Stimulated activated CD4-positive, alpha-beta T cell treated with anti-CD3 and anti-CD28 coated beads, Interleukin-1b, Interleukin-23, amount 100 ng/mL, for 1 hour (primary cell): ENCODE measurements at regions not wholly inside any gene's neighbourhood (a gene's known extent, or its start where the extent isn't known, plus 50 kb on each side); places are given as distances from the start of the nearest gene placed in this dataset.
"Not testable (repeated sequence)": the region's sequence is repeated elsewhere in the genome, so short reads cannot be mapped to it uniquely, and the experiment has no call there.

Experiments
- DNase-seq, 2 donors: peaks; one replicate each; pipeline ENCODE4 v3.0.0-alpha.2; 2020; ENCODE audit warnings: low read depth in 2 of 2

DNA sequence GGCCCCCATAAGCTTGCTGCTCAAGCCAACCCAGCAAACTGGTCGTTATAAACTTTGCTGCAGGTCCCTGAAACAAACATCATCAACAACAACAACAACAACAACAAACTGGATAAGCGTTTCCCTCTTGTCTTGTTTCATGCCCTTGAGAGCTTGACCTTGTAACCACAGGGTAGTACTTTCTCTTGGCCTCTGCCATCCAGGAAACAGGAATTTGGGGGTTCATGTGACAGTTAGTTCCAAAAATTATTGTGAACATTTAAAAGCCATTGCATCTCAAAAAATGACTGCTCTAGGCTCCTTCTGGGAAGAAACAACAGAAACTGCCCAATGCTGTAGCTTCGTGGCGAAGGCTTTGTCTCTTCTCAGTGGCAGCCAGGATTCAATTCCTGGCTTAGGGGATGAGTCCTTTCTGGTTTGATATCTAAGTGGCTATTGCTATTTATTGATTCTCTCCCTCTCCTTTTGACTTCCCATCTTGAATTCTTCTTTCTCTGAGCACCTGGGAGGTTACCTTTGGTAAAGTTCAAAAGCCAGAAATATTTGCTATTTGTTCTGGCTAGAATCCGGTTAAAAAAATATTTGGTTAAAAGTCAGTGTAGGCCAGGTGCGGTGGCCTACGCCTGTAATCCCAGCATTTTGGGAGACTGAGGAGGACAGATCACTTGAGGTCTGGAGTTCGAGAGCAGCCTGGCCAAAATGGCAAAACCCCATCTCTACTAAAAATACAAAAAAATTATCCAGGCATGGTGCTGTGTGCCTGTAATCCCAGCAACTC, 52.0 kb upstream of the CPM start:
- no peak for DNase-seq

DNA sequence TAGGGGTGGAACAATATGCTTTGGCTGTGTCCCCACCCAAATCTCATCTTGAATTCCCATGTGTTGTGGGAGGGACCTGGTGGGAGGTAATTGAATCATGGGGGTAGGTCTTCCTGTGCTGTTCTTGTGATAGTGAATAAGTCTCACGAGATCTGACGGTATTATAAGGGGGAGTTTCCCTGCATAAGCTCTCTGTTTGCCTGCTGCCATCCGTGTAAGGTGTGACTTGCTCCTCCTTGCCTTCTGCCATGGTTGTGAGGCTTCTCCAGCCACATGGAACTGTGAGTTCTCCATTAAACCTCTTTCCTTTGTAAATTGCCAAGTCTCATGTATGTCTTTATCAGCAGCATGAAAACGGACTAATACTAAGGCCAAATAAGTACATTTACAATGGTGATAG, 64.6 kb upstream of the CPM start:
- DNase-seq: not testable (repeated sequence)

DNA sequence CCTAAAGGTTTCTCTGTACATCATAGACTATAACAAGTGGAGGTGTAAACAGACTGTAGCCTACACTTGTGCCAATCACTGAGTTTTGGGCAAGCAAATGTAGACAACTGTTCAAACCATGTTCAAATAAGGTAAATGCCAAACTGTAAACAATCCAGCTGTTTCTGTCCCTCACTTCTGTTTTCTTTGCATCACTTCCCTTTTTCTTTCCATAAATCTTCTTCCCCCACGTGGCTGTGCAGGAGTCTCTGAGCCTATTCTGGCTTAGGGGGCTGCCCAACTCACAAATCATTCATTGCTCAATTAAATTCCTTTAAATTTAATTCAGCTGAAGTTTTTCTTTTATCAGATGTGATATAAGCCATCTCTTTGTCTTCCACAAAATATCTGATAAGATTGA, 65.1 kb upstream of the CPM start:
- DNase-seq: no peak

DNA sequence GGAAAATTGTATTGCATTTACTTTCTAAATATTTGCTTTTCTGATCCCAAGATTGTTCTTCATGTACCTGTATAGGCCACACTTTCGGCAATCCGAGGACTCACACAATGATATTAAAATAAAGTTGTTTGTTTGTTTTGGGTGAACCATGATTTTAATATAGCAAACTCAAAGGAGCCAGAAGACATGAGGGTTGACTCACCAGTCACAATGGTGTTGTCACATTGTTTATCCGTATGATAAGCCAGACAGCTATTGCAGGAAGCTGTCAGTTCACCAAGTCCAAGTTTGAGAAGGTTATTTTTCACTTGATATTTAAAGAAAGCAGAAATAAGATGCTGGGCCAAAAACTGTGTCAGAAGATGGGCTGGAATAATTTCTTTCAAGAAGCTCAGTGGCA, 67.1 kb upstream of the CPM start:
- DNase-seq: no peak

DNA sequence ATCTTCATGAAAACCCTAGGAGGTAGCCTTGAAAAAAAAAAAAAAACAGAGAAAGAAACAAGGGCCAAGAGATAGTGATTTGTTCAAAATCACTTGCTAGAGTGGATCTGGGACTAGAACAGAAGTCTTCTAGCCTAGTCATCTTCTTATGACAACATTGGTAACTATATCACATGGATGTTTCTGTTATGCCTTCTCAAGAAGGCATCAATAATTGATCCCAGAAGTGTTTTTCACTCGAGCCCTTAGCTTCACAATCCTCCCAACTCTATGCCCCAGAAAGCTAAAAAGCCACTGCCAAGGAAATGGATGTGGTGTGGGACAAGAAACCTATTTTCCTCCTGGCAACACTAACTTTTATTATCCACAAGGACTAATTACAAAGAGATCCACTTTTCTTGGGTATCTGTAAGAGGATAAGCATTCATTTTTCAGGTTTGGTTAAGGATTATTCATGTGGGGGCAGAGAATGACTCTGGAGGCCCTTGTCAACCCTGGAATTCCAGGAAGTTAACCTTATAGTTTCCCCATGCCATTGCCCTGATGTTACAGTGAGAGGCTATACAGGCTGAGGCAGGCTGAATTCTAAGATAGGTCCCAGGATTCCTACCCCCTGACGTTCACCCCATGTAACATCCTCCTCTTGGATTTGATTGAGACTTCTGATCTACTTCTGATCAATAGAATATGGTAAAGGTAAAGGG, 67.7 kb upstream of the CPM start:
- no peak for DNase-seq

DNA sequence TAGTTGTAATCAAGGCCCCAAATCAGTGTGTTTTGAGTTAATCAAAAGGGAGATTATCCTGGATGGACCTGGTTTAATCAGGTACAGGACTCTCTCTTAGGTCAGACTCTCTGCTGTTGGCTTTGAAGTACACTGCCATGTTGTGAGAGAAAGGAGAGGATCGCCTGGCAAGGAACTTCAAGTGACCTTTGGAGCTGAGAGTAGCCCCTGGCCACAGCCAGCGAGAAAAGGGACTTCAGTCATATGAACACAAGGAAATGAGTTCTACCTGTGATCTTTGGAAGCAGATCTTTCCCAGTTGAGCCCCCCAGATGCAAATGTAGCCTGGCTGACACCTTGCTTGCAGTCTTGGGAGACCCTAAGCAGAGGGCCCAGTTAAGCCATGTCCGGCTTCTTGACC, 68.3 kb upstream of the CPM start:
- no peak for DNase-seq

DNA sequence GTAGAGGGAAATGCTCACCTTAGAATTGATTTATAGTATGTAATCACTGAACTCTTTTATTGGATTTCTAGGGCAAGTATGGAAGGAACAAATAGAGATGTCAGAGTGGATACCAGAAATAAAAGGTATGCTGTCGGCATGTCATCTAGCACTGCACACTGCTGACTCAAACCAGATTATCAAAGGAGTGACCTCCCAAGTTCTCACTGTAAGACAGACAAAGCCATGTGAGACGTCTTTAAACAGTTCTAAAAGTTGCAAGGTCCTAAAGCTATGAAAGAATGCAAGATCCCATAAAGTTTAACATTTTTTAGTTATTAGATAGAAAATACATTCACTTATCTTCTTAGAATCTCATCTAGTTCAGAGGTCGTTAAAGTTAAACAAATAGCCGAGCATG, 70.0 kb upstream of the CPM start:
- DNase-seq: no peak

DNA sequence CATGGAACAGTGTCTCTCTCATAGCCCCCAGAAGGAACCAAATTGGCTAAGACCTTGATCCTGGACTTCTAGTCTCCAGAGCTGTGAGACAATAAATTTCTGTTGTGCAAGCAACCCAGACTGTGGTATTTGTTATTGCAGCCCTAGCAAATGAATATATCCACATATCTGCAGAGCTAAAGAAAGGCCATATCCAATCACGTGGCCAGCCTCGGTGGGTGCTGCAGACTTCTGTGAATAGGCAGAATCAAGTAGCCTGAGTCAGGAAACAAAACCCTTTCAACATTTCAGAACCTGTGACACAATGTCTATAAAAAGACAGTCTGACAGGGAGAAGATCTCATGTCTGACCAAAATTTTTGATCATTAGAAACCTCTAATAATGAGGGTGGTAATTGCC, 71.0 kb upstream of the CPM start:
- DNase-seq: no peak

DNA sequence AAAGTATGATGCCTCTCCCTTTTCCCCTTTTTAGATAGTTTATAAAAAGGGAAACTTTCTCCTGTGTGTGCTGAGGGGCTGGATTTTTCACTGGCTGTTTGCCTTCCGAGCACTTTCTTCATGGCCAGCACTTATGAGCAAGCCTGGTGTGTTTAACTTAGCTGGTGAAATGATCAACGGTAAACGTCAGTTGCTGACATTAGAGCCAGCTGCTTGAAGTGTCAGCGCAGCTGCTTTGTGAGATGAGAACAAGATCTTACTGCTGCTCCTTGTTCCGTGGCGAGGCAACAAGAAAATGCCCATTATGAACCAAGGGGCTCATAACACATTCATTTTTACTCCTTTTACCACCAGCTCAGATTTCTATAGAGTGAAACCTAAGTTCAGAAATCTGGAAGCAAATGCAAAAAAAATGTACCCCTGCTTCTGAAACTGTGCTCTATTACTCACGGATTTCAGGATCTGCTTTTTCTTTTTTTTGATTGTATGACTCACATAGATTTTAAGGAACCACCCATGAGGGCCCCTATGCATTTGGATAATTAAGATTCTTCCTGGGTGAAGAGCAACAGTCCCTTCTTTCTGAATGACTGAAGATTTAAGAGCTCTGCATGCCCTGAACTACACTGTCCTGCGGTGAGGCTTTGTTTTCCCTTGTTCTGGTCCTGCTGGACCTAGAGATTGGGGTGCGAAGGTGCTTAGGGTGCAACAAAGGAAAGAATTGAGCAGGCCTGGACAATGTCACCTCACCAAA, 74.3 kb upstream of the CPM start:
- DNase-seq: no peak

DNA sequence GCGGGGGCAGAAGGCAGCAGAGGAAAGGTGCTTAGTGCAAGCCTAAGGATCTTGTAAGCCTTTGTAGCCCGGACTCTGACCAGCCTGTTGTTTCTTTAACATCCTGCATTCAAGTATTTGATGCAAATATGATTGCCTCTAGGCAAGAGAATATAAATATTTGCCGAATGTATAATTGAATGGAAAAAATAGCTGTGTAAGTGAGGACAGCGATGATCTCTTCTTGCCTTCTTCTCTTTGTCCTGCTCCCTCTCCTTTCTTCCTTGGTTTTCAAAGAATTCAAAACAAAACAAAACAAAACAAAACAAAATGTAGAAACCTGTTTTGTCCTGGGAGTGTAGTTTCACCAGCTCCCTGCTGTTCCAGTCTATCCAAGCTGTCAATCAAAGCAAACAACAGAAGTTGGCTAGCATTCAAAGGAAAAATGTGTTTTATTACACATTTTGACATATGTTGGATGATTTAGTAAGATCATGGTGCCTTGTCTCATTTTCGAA, 74.9 kb upstream of the CPM start:
- DNase-seq: no peak

DNA sequence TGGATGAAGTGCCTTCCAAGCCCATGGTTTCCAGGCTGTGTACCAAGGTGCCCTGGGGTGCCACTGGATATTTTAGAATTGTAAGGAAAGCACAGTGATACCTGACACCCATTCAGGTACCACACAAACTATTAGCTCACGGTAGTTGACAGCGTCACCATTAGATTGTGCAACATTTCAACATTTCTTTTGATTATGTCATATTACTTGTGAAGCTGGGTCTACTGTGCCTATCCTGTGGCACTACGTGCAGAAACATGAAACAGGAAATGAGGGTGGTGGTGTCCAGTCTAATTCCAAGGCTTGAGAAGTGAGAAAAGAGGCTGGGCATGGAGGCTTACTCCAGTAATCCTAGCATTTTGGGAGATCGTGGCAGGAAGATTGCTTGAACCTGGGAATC, 75.5 kb upstream of the CPM start:
- no peak for DNase-seq

DNA sequence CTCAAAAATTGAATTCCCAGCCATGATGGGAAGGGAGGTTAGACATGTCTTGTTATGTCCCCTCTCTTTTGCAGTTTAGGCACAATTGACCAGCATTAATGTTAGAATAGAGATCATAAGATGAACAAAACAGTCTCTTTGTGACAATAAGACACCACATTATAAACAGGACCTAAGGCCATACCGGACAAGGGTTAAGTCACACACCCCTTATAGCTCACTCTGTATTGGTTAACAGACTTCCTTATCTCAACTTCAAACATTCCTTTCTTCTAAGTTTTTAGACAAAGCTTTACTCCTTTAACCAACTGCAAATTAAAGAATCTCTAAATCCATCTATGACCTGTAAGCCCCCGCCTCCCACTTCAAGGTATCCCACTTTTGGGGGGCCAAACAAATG, 81.1 kb upstream of the CPM start:
- no peak for DNase-seq

DNA sequence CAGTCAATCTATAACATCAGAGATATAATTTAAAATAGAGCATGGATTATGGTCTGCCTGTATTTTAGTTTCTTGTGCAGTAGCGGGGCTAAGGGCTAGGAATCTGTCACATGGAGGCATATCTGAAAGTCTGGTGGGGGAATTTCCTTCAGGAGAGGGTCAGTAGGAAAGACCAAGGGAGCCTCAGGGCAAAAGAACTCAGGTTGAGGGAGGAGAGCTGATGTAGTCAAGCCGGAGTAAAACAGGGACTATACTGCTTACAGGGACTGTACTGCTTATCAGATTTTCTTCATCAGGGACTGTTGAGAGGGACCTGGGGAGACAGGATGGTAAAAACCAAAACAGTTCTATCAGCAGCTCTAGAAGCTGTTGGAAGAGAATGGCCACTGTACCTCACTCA, 82.0 kb upstream of the CPM start:
- DNase-seq: no peak

DNA sequence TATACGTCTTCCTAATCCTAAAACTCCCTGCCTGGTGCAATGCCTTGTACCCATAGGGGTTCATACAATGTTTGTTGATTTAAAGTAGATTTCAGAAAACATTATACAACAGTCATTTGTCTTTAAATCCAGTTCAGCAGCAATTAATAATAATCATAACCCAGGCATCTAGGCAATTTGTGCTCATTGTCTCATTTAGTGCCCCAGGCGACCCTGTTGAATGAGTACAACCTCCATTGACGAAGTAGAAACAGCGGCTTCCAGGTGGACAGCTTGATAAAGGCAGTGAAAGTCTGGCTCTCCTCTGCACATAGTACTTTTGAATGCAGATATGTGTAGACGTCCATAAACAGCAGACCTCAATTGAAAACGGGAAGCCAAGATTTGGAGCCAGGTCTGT, 82.9 kb upstream of the CPM start:
- DNase-seq: no peak

DNA sequence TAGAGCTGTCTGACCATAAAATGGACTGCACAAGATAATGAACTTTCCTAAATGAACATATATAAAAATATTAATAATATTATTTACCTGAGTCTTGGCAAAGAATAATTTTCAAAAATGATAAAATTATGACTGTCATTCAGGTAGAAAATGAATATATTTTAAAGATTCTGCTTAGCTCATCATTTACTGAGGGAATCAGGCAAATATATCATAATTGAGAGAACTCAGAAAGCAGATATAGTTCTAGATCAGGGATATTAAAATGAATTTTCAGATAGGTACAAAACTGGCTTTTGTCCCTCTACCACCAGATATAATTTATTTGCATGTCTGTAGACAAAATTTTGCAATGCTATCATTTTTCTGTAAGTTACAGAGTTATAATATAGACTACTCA, 86.1 kb upstream of the CPM start:
- DNase-seq: no peak

DNA sequence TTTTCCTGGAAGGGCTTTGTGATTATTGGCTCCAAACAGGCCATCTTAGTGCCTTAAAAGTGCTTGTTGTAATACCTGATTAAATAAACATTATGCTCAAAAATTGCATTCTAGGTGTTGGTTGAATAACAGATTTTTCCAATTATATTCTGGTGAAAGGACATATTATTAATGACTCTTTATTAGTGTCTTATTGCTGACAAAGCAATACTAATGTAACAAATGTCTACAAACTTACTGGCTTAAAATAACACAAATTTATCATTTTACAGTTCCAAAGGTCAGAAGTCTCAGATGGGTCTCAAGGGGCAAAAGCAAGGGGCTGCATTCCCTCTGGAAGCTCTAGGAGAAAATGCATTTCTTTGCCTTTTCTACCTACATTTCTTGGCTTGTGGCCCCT, 86.9 kb upstream of the CPM start:
- DNase-seq: no peak

DNA sequence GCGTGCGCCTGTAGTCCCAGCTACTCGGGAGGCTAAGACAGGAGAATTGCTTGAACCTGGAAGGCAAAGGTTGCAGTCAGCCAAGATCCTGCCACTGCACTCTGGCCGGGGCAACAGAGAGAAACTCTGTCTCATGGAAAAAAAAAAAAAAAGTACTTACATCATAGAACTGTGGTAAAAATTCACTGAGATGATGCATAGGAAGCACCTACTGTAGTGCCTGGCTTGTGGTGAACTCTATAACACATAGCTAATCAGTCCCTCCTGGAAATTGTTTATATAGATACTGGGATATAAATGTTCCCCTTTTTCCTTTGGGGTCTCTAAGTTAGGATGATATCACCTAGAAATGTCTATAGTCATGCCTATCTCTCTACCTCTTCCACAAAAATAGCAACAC, 89.7 kb upstream of the CPM start:
- DNase-seq: no peak

DNA sequence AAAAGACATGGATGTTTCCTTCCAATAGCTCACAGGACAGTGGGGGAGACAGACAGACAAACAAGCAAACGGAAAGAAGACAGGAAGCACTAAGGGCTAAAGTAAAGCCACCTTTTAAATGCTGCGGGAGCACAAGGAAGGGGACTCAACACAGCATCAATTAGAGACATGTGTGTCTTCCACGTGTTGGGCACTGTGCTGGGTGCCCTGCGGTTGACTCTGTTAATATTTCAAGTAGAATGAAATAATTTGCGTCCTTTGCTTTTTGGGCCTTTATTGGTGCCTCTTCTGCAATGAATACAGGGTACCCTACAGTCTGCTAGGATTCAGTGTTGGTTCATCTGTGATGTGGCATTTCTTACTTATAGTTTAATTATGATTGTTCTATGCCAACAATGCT, 90.9 kb upstream of the CPM start:
- DNase-seq: no peak

DNA sequence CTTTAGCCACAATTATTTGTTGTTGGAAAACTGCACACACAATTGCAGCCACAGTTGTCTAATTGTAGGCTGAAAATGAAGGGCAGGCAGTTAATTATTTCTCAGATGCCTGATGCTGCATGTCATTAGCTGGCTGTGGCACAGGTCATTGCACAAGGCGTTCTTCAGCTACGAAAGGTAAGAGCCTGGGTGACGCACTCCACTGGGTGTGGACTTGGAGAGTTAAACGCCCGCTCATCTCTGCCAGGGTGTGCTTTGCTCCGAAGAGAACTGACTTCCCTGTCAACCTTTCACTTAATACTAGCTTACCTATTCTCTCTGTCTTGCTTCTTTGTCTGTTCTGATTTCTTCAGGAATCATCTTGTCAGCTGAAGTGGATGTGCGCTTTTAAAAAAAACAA, 91.4 kb upstream of the CPM start:
- DNase-seq: no peak

DNA sequence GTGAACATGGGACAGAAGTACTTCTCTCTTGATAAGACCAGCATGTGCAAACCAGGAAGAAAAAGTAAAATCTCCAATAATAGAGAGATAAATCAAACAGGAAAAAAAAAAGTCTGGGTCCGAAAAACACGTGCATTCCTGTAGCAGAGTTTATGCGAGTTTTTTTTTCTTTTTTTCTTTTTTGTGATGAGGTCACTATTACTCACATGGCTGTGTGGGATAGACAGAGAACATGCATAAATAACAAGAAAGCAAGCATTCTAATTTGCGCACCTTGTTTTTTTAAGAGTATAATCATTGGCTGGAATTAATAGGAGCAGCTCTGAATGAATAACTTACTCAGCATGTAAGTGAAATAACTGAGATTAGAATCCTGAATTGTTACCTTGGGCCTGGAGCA, 91.9 kb upstream of the CPM start:
- DNase-seq: no peak

DNA sequence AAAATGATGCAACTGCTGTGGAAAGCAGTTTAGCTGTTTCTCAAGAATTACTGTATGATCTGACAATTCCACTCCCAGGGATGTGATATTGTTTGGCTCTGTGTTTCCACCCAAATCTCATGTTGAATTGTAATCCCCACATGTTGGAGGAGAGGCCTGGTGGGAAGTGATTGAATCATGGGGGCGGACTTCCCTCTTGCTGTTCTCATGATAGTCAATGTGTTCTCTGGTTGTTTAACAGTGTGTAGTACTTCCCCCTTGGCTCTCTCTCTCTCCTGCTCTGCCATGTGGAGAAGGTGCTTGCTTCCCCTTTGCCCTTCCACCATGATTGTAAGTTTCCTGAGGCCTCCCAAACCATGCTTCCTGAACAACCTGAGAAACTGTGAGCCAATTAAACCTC, 93.4 kb upstream of the CPM start:
- no peak for DNase-seq

DNA sequence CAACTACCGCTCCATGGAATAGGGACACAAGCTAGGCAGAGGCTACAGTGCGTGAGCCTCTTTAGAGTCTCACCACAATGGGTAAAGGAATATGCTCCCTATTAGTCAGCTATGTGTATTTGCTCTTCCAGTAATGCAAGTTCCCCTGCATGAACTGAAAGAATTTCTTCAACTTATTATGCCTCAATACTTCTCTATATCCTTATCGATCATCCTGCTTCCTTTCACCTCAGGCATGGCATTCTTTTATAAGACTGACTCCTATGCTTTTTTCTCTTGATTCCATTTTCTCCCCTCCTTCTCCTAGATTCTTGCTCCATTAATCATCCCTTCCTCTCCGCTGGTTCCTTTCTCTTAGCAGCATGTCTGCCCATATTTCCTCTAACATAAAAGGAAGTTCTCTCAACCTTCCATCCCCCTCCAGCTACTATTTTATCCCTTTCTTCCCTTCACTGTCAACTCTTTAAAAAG, 94.5 kb upstream of the CPM start:
- no peak for DNase-seq
